ENCODE measurements at regions not wholly inside any gene's neighbourhood (a gene's known extent, or its start where the extent isn't known, plus 50 kb on each side); places are given as distances from the start of the nearest gene placed in this dataset.
A peak's percentile ranks its signal among the peaks of the same experiment; 100 is the strongest.
"Not testable (repeated sequence)": the region's sequence is repeated elsewhere in the genome, so short reads cannot be mapped to it uniquely, and the experiment has no call there.

- not testable (repeated sequence) for DNase-seq
These were observed 60.5 kb downstream of the AREG start for GRCh38 chr4:74505355-74505978.

DNA sequence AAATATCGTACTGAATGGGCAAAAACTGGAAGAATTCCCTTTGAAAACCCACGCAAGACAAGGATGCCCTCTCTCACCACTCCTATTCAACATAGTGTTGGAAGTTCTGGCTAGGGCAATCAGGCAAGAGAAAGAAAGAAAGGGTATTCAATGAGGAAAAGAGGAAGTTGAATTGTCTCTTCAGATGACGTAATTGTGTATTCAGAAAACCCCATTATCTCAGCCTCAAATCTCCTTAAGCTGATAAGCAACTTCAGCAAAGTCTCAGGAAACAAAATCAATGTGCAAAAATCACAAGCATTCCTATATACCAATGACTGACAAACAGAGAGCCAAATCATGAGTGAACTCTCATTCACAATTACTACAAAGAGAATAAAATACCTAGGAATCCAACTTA, 64.4 kb downstream of the AREG start:
- DNase-seq = not testable (repeated sequence)

DNA sequence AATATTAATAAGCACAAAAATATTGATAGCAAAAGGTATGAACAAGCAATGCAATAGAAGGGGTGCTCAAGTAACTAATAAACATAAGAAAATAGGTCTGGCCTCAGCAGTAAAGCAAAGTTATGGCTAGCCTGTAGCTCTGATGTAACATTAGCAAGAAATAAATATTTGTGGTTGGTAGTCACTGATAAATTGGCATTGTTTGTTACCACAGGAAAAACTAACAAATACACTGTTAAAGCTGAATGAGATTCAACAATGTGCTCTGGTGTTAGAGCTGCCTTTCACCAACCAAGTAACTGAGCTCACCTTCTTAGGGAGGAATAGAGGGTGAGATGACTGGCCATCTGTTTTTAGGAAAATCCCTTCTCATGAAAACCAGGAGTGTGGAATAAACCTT, 71.4 kb downstream of the AREG start:
- DNase-seq = no peak

DNA sequence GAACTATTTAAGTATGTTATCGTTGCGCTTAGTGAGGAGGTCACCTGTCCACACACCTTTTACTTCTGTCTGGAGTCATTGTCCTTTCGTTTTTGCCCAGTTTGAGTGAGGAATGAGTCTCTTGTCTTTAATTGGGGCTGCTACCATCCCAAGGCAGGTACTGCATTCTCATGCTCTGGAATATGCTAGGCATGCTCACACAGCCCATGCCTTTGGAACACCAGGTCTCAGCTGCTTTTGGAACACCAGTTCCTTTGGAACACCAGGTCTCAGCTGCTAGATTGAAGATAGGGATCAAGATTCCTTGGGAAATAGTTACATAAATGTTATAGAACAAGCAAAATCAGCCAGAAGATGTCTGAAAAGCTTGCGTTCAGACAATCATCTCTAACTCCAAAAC, 73.1 kb downstream of the AREG start:
- DNase-seq = no peak

- no peak for DNase-seq
These were observed 77.5 kb downstream of the AREG start for GRCh38 chr4:74522251-74522991.

GRCh38 chr4:74523096-74523495, 78.2 kb downstream of the AREG start:
- DNase-seq = no peak

- DNase-seq = no peak
These were observed 80.0 kb downstream of the AREG start for GRCh38 chr4:74524985-74525384.

- DNase-seq = no peak
These were observed 82.1 kb downstream of the AREG start for GRCh38 chr4:74527049-74527448.

GRCh38 chr4:74528178-74528577, 83.2 kb downstream of the AREG start:
- no peak for DNase-seq

GRCh38 chr4:74529284-74530041, 84.5 kb downstream of the AREG start:
- DNase-seq = no peak

- DNase-seq = peak; percentile 31
These were observed 87.2 kb downstream of the AREG start for GRCh38 chr4:74531963-74532794.

DNA sequence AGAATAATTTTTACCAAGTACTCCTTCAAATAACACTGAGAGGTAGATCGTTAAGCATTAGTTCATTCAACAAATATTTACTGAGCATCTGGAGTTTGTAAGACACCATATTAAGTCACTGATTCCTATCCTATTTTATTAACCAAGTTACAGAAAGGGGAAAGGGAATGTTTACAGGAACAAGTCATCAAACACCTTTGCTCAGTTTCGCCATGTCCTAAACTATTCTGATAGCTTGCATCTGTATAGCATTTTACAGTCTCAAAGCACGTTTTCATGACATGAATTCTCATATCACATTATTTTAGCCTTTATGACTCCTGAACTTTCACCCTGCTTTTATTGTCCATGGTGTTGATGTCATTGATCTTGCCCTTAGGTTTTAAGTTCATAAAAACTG, 89.2 kb downstream of the AREG start:
- DNase-seq = no peak

GRCh38 chr4:74534936-74535335, 90.0 kb downstream of the AREG start:
- DNase-seq = no peak

- DNase-seq = no peak
These were observed 90.6 kb downstream of the AREG start for GRCh38 chr4:74535512-74535911.

DNA sequence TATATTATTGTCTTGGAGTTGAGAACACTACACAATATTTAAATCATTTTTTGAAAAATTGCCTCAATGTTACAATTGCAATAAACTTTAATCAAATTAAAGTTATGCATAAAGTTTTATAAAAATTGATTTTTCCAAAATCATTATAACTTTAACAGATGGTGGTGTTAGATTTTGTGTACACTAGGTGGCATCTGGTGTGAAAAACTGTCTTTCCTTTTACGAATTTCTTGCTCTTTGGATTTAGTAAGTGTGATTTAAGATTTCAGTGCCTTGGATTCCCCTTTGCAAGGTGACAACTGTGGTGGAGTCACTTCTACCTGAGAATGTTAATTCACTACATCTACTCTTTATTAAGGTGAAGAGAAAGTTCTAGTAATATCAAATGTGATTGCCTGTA, 91.6 kb downstream of the AREG start:
- no peak for DNase-seq

DNA sequence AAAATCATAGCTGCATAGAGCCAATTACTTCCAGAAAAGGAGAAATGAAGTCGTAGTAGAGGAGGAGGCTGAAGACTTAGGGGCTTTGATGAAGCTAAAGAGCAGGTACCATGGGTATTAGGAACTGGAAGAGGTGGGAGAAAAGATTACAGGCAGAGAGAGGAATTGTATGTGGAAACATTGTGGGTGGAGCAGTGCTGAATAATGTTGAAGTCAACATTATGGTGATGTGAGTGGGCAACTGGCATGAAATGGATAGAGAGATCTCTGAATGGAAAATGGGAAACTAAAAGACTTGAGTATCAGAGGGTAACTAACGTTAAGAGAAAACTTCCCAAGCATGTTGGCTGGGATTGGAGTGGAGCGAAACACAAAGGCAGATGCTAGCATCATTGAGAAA, 92.5 kb downstream of the AREG start:
- DNase-seq = no peak

GRCh38 chr4:74539044-74539790, 94.3 kb downstream of the AREG start:
- no peak for DNase-seq

- no peak for DNase-seq
These were observed 95.3 kb downstream of the AREG start for GRCh38 chr4:74540193-74540592.

DNA sequence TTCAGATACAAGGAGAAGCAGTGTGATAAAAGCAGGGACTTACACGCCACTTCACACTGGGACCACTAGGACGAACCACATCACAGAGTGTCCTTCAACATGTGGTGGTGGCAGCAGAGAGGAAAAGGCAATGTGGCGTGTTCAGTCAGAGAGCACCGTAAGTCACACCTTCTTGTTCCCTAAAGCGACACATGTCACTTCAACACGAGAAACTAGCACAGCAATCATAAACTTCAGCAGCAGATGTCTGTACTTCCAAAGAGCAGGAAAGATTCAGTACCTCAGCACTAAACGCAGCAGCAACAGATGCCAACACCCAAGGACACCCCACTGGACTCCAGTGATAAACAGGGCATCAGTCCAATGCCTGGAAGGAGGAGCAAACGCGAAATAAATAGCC, 96.7 kb downstream of the AREG start:
- no peak for DNase-seq

DNA sequence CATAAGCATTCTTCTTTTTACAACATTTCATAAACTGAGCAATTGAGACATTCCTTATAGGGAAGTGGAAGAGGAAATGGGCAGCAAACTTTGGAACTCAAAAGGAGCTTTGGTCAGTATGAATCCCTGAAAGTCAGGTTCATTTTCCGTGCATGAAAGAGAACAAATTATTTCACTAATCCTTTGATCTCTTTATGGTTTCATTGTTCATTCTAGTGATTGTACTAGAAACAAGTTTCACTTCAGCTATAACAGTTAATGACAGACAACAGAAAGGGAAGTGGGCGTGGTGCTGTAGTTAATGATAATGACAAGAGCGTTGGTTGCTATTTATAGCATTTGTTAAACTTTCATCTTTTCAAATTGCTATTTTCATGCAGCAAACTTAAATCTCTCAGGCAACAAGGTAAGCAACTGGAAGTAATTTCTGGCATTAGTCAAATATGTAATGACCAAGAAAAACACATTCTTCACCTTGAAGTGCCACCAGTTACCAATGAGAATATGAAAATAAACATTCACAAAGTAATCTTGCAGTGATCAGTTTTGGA, 98.4 kb downstream of the AREG start:
- DNase-seq = no peak

GRCh38 chr4:74543983-74544382, 99.0 kb downstream of the AREG start:
- DNase-seq = no peak

Measured in KG1 (cell line).